ENCODE measurements at regions not wholly inside any gene's neighbourhood (a gene's known extent, or its start where the extent isn't known, plus 50 kb on each side); places are given as distances from the start of the nearest gene placed in this dataset.

DNA sequence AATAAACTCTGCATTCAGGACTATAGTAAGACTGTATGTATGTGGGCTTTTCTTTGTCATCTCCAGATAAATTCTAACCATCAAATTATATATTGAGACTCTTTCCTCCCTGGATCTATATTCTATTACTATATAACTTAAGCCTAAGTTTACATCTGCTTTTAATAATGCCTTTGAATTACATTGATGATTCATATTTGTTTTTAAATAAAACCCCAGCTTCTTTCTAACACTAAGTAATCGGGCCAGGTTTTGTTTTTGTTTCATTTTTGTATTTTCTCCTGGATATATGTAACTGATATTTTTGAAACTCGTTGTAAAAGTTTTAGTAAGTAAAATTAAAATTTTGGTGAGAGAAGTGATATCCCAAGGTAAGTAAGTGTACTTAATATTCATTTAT, 1599.1 kb downstream of the PCDH9 start:
- DNase-seq (ENCODE audit: low read depth, low spot score), result no peak
- intact Hi-C loops (cut with micrococcal nuclease), result no loop called here
- Histone ChIP-seq H3K36me3 (ENCODE audit: control insufficient read depth in 2 of 2, extremely low read depth in 1 of 2, insufficient read depth in 2 of 2, low read length in 2 of 2) (no peaks in the 10 kb centered on the region), H3K9ac (replicated peaks; ENCODE audit: extremely low read depth, insufficient read depth, low read length) (no peak overlapping the region), H3K9me1 (replicated peaks; ENCODE audit: control insufficient read depth, extremely low read depth, insufficient read depth, low read length) (no peaks in the 10 kb centered on the region), H3K79me2 (ENCODE audit: control insufficient read depth, insufficient read depth, low read length) (no peaks in the 10 kb centered on the region), H2AFZ (ENCODE audit: low read depth, low read length) (no peak overlapping the region), H3K27ac (ENCODE audit: insufficient read depth, low read depth, low read length) (no peak overlapping the region), H3K4me3 (replicated peaks in 1 of 3; ENCODE audit: insufficient read depth in 1 of 3, low read depth in 1 of 3, low read length in 3 of 3) (no peak overlapping the region), H3K4me1 (ENCODE audit: control insufficient read depth, extremely low read depth, insufficient read depth, low read length) (no peaks in the 10 kb centered on the region), H3K27me3 (ENCODE audit: control insufficient read depth in 2 of 2, insufficient read depth in 2 of 2, low read length in 2 of 2) (no peaks in the 10 kb centered on the region), H3K9me3 (replicated peaks; ENCODE audit: control insufficient read depth, insufficient read depth, low read length) (no peaks in the 10 kb centered on the region), H4K20me1 (replicated peaks; ENCODE audit: control insufficient read depth, extremely low read depth, insufficient read depth, low read length) (no peaks in the 10 kb centered on the region), H3K4me2 (ENCODE audit: insufficient read depth, low read length) (no peak overlapping the region)
- dilution Hi-C loops (cut with MboI; ENCODE audit: extremely low pct_ligation_motif_present, low sequenced_read_pairs), result no loop called here
- no TSS peak for BruUV-seq (replicated peaks)
- CTCF ChIA-PET, result interaction anchor here (0.7 kb wide), 1 partner anchor 1159 kb away, joined by 3 read pairs; no protein-coding TSS in a partner anchor
- TF ChIP-seq POLR2AphosphoS5 (IDR thresholded peaks at IDR 0.05; ENCODE audit: insufficient read depth, low read depth, low read length), result no peak
- no peak for TF ChIP-seq FOS (IDR thresholded peaks at IDR 0.05; ENCODE audit: borderline replicate concordance, insufficient read depth, low read length)
- no peak for TF ChIP-seq JUN (IDR thresholded peaks at IDR 0.05; ENCODE audit: borderline replicate concordance, insufficient read depth, insufficient read length, low read depth)
- TF ChIP-seq, protein P1, sequence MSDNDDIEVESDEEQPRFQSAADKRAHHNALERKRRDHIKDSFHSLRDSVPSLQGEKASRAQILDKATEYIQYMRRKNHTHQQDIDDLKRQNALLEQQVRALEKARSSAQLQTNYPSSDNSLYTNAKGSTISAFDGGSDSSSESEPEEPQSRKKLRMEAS (IDR thresholded peaks at IDR 0.05; ENCODE audit: insufficient read depth, insufficient read length), result no peak
- POLR2A ChIA-PET, result no interaction called here
- no peak for FAIRE-seq

DNA sequence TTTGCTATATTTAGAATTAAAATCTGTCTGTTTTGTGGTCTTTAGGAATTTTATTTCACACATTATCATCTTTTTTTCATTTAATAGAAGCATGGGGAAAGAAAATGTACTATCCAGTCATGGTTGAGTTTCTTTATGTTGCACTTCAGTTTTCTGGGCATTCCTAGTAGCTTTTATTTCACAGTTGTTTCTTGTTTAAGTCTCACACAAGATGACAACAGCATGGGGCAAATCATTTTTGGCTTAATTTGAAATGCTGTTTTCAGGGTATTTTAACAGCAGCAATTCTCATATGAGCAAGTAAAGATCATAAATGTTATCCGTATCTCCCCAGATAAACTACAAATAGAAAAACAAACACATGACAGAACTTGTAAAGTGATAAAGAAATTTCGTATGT, 1600.2 kb downstream of the PCDH9 start:
- H3K4me1 ChIP-seq (ENCODE audit: control insufficient read depth, extremely low read depth, insufficient read depth, low read length), result no peaks in the 10 kb centered on the region
- no peaks in the 10 kb centered on the region for H3K36me3 ChIP-seq (ENCODE audit: control insufficient read depth in 2 of 2, extremely low read depth in 1 of 2, insufficient read depth in 2 of 2, low read length in 2 of 2)
- H3K79me2 ChIP-seq (ENCODE audit: control insufficient read depth, insufficient read depth, low read length), result no peaks in the 10 kb centered on the region
- CTCF ChIA-PET, result no interaction called here
- H3K27me3 ChIP-seq (ENCODE audit: control insufficient read depth in 2 of 2, insufficient read depth in 2 of 2, low read length in 2 of 2), result no peaks in the 10 kb centered on the region
- DNase-seq (ENCODE audit: low read depth, low spot score) (no peak), FAIRE-seq (no peak)
- no peaks in the 10 kb centered on the region for H4K20me1 ChIP-seq (replicated peaks; ENCODE audit: control insufficient read depth, extremely low read depth, insufficient read depth, low read length)
- H3K4me3 ChIP-seq (replicated peaks in 1 of 3; ENCODE audit: insufficient read depth in 1 of 3, low read depth in 1 of 3, low read length in 3 of 3), result no peak overlapping the region
- no peak overlapping the region for H3K27ac ChIP-seq (ENCODE audit: insufficient read depth, low read depth, low read length)
- no peaks in the 10 kb centered on the region for H3K9me3 ChIP-seq (replicated peaks; ENCODE audit: control insufficient read depth, insufficient read depth, low read length)
- dilution Hi-C loops (cut with MboI; ENCODE audit: extremely low pct_ligation_motif_present, low sequenced_read_pairs), result no loop called here
- no peak overlapping the region for H3K4me2 ChIP-seq (ENCODE audit: insufficient read depth, low read length)
- H3K9ac ChIP-seq (replicated peaks; ENCODE audit: extremely low read depth, insufficient read depth, low read length), result no peak overlapping the region
- BruUV-seq (replicated peaks), result no TSS peak
- H2AFZ ChIP-seq (ENCODE audit: low read depth, low read length), result no peak overlapping the region
- POLR2A ChIA-PET, result no interaction called here
- intact Hi-C loops (cut with micrococcal nuclease), result no loop called here
- no peaks in the 10 kb centered on the region for H3K9me1 ChIP-seq (replicated peaks; ENCODE audit: control insufficient read depth, extremely low read depth, insufficient read depth, low read length)
- TF ChIP-seq GATA2 (IDR thresholded peaks at IDR 0.05; ENCODE audit: insufficient read depth, insufficient read length, low read depth, low read length), result no peak
- TF ChIP-seq, protein P2, sequence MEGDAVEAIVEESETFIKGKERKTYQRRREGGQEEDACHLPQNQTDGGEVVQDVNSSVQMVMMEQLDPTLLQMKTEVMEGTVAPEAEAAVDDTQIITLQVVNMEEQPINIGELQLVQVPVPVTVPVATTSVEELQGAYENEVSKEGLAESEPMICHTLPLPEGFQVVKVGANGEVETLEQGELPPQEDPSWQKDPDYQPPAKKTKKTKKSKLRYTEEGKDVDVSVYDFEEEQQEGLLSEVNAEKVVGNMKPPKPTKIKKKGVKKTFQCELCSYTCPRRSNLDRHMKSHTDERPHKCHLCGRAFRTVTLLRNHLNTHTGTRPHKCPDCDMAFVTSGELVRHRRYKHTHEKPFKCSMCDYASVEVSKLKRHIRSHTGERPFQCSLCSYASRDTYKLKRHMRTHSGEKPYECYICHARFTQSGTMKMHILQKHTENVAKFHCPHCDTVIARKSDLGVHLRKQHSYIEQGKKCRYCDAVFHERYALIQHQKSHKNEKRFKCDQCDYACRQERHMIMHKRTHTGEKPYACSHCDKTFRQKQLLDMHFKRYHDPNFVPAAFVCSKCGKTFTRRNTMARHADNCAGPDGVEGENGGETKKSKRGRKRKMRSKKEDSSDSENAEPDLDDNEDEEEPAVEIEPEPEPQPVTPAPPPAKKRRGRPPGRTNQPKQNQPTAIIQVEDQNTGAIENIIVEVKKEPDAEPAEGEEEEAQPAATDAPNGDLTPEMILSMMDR (IDR thresholded peaks at IDR 0.05; ENCODE audit: extremely low read depth in 1 of 2, insufficient read depth in 1 of 2, low read depth in 1 of 2, low read length in 2 of 2), result no peak
- TF ChIP-seq POLR2AphosphoS5 (IDR thresholded peaks at IDR 0.05; ENCODE audit: insufficient read depth, low read depth, low read length), result no peak

All from endothelial cell of umbilical vein (primary cell).